ENCODE measurements at regions not wholly inside any gene's neighbourhood (a gene's known extent, or its start where the extent isn't known, plus 50 kb on each side); places are given as distances from the start of the nearest gene placed in this dataset.

- Histone ChIP-seq H3K27me3 (ENCODE audit: control insufficient read depth, insufficient read depth, low read length) (no peaks in the 10 kb centered on the region), H3K27ac (ENCODE audit: low read length) (no peak overlapping the region), H3K9me3 (ENCODE audit: control insufficient read depth, insufficient read depth, low read depth, low read length) (no peaks in the 10 kb centered on the region), H3K36me3 (ENCODE audit: control insufficient read depth, insufficient read depth, low read length) (no peaks in the 10 kb centered on the region), H3K4me3 (ENCODE audit: low read depth in 2 of 2, low read length in 2 of 2) (no peak overlapping the region), H3K4me1 (ENCODE audit: control insufficient read depth, insufficient read depth, low read length) (no peaks in the 10 kb centered on the region)
- ATAC-seq (no peak), DNase-seq (ENCODE audit: low read depth, low spot score) (no peak)
- intact Hi-C loops (cut with micrococcal nuclease; ENCODE audit: unreplicated experiment) = no loop called here
- no peak for TF ChIP-seq SIN3A (IDR thresholded peaks at IDR 0.05; ENCODE audit: borderline replicate concordance, insufficient read depth, low read depth, low read length)
- no peak for TF ChIP-seq CTCF (IDR thresholded peaks at IDR 0.05)
- no peak for TF ChIP-seq TCF7L2 (IDR thresholded peaks at IDR 0.05; ENCODE audit: low read depth, low read length)
- no peak for TF ChIP-seq REST (IDR thresholded peaks at IDR 0.05; ENCODE audit: insufficient read depth in 1 of 2, low read depth in 2 of 2, low read length in 1 of 2)
- TF ChIP-seq POLR2AphosphoS5 (IDR thresholded peaks at IDR 0.05; ENCODE audit: low read depth, low read length) = no peak
- ChIA-PET CTCF (no interaction called here), POLR2A (no interaction called here)
- BruUV-seq (replicated peaks) = no TSS peak
- in situ Hi-C loops (cut with HindIII; ENCODE audit: low pct_unique_long_range_greater_than_20kb, low sequenced_read_pairs) = no loop called here
These were observed 1092.0 kb downstream of the GRIK2 start for GRCh38 chr6:102485480-102485879.

- no TSS peak for BruUV-seq (replicated peaks)
- in situ Hi-C loops (cut with HindIII; ENCODE audit: low pct_unique_long_range_greater_than_20kb, low sequenced_read_pairs) = no loop called here
These were observed 1080.7 kb downstream of the GRIK2 start for GRCh38 chr6:102474041-102474807.

More at GRCh38 chr6:102474041-102474807, 1080.7 kb downstream of the GRIK2 start:
- Histone ChIP-seq H3K4me1 (ENCODE audit: control insufficient read depth, insufficient read depth, low read length) (no peaks in the 10 kb centered on the region), H3K9me3 (ENCODE audit: control insufficient read depth, insufficient read depth, low read depth, low read length) (no peaks in the 10 kb centered on the region), H3K27ac (ENCODE audit: low read length) (no peak overlapping the region), H3K27me3 (ENCODE audit: control insufficient read depth, insufficient read depth, low read length) (no peaks in the 10 kb centered on the region), H3K4me3 (ENCODE audit: low read depth in 2 of 2, low read length in 2 of 2) (no peak overlapping the region), H3K36me3 (ENCODE audit: control insufficient read depth, insufficient read depth, low read length) (no peaks in the 10 kb centered on the region)
- intact Hi-C loops (cut with micrococcal nuclease; ENCODE audit: unreplicated experiment) = no loop called here
- CTCF ChIA-PET = no interaction called here
- ATAC-seq = no peak
- DNase-seq (ENCODE audit: low read depth, low spot score) = no peak
- POLR2A ChIA-PET = no interaction called here
- TF ChIP-seq POLR2AphosphoS5 (IDR thresholded peaks at IDR 0.05; ENCODE audit: low read depth, low read length) = no peak
- no peak for TF ChIP-seq REST (IDR thresholded peaks at IDR 0.05; ENCODE audit: insufficient read depth in 1 of 2, low read depth in 2 of 2, low read length in 1 of 2)
- no peak for TF ChIP-seq TCF7L2 (IDR thresholded peaks at IDR 0.05; ENCODE audit: low read depth, low read length)
- no peak for TF ChIP-seq CTCF (IDR thresholded peaks at IDR 0.05)
- TF ChIP-seq SIN3A (IDR thresholded peaks at IDR 0.05; ENCODE audit: borderline replicate concordance, insufficient read depth, low read depth, low read length) = no peak

Data from Panc1 (cell line).